ENCODE measurements at regions not wholly inside any gene's neighbourhood (a gene's known extent, or its start where the extent isn't known, plus 50 kb on each side); places are given as distances from the start of the nearest gene placed in this dataset.

DNA sequence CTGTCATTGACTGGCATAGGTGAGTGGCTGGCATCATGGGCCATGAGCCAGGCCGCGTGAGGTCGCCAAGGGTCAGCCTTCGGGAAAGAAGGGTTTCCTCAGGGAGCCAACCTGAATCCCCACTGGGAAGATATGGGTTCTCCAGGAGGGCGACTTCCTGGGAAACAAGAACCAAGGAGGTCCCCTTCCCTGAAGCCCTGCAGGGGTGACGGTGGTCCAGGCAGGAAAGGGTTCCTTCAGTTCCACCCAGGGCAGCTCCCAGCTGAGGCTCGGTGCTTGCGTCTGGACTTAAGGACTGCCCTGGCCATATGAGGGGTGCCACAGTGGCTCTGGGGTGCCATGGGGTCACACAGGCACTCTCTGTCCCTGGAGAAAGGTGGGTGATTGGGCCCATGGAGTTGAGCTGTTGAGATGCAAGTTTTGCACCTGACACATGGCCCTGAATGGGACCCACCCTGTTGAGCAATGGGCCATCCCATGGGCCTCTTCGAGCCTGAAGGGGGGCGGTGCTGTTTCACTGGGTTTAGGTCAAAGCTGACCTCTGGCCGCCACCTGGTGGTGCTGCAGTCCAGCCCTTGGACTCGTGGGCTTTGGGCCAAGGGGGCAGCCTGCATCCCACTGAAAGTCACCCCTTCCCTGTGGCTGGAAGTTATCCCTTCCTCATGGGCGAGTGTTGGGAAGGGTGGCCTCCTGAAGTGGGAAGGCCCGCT is 228.1 kb downstream of the SNRPN start:
- no peak overlapping the region for H2BK5ac ChIP-seq (ENCODE audit: low read depth, low read length)
- H3K4me2 ChIP-seq (ENCODE audit: insufficient read depth in 1 of 2, low read depth in 2 of 2, low read length in 2 of 2): no peak overlapping the region
- no peak overlapping the region for H3K18ac ChIP-seq (ENCODE audit: extremely low read depth, low read length)
- H3K79me1 ChIP-seq (ENCODE audit: low read depth, low read length): no peaks in the 10 kb centered on the region
- H4K5ac ChIP-seq (ENCODE audit: insufficient read length, low read depth, low read length): no peak overlapping the region
- no peak overlapping the region for H2BK120ac ChIP-seq (replicated peaks; ENCODE audit: low read depth, low read length)
- no peak overlapping the region for H3K56ac ChIP-seq (replicated peaks; ENCODE audit: insufficient read length, low read depth, low read length)
- H3K4me1 ChIP-seq (replicated peaks in 1 of 4; ENCODE audit: control insufficient read depth in 3 of 4, insufficient read depth in 4 of 4, low read length in 3 of 4): no peaks in the 10 kb centered on the region
- DNase-seq (ENCODE audit: low read depth in 1 of 2, low spot score in 2 of 2) (peak in 1 of 2 experiments; percentile 48), FAIRE-seq (no peak)
- H2BK20ac ChIP-seq (ENCODE audit: low read length): no peak overlapping the region
- no peaks in the 10 kb centered on the region for H3K27me3 ChIP-seq (replicated peaks in 1 of 4; ENCODE audit: control insufficient read depth in 3 of 4, extremely low read depth in 1 of 4, insufficient read depth in 3 of 4, low read length in 3 of 4)
- H3K79me2 ChIP-seq (ENCODE audit: control insufficient read depth in 1 of 2, insufficient read depth in 2 of 2, low read length in 2 of 2): no peaks in the 10 kb centered on the region
- POLR2A ChIA-PET (ENCODE audit: partially characterized antibody): no interaction called here
- no peak overlapping the region for H3K4ac ChIP-seq (replicated peaks; ENCODE audit: insufficient read length, low read depth, low read length)
- H3K36me3 ChIP-seq (ENCODE audit: control insufficient read depth in 2 of 4, insufficient read depth in 4 of 4, low read length in 3 of 4): no peaks in the 10 kb centered on the region
- H2AFZ ChIP-seq (ENCODE audit: low read length): no peak overlapping the region
- H4K8ac ChIP-seq (ENCODE audit: extremely low read depth, insufficient read depth, low read length): no peak overlapping the region
- H2BK15ac ChIP-seq (ENCODE audit: low read length): no peak overlapping the region
- no peak overlapping the region for H3K27ac ChIP-seq (ENCODE audit: low read depth, low read length)
- no peak overlapping the region for H2AK5ac ChIP-seq (ENCODE audit: low read depth, low read length)
- H3K9me3 ChIP-seq (ENCODE audit: insufficient read depth in 2 of 2, low read depth in 1 of 2, low read length in 1 of 2): peaks cover 68 to 96% of the 10 kb centered on the region in 2 experiments
- H3K23me2 ChIP-seq (ENCODE audit: low read depth, low read length): no peaks in the 10 kb centered on the region
- 83% methylated on average over 14 of the region's 14 CpGs; no CpG with 5 or more reads in 1 of the 2 experiments for WGBS, 2 experiments (ENCODE audit: extremely low coverage in 1 of 2, insufficient coverage in 1 of 2, insufficient read length in 1 of 2, insufficient replicate concordance in 2 of 2, low coverage in 1 of 2, low lambda C conversion rate in 2 of 2, missing lambda C conversion rate in 1 of 2)
- H4K20me1 ChIP-seq (replicated peaks in 1 of 2; ENCODE audit: control insufficient read depth in 1 of 2, insufficient read depth in 2 of 2, low read length in 2 of 2): no peaks in the 10 kb centered on the region
- no peak overlapping the region for H3K14ac ChIP-seq (ENCODE audit: insufficient read length)
- H3K4me3 ChIP-seq (ENCODE audit: extremely low read depth in 1 of 4, insufficient read depth in 2 of 4, low read depth in 3 of 4, low read length in 4 of 4): no peak overlapping the region
- H3K9ac ChIP-seq (replicated peaks in 1 of 4; ENCODE audit: extremely low read depth in 1 of 4, low read depth in 3 of 4, low read length in 3 of 4): no peak overlapping the region
- CTCF ChIA-PET (ENCODE audit: partially characterized antibody): interaction anchor here (0.5 kb wide), 1 partner anchor 178 kb away, joined by 3 read pairs; no protein-coding TSS in a partner anchor
- H2BK12ac ChIP-seq (ENCODE audit: low read depth, low read length): no peak overlapping the region
- no peak overlapping the region for H4K91ac ChIP-seq (replicated peaks; ENCODE audit: insufficient read length, low read length)
- H3K23ac ChIP-seq (ENCODE audit: insufficient read length): no peak overlapping the region
- TF ChIP-seq KDM1A (IDR thresholded peaks at IDR 0.05; ENCODE audit: borderline replicate concordance, low read length) (no peak), BACH1 (IDR thresholded peaks at IDR 0.05; ENCODE audit: low read length) (no peak), NANOG (IDR thresholded peaks at IDR 0.05; ENCODE audit: insufficient read depth, low read depth, low read length, poor library complexity, severe bottlenecking) (no peak), TAF1 (IDR thresholded peaks at IDR 0.05; ENCODE audit: low read depth, low read length) (no peak), CBX8 (IDR thresholded peaks at IDR 0.05; ENCODE audit: borderline replicate concordance, low read depth, low read length) (no peak), BCL11A (IDR thresholded peaks at IDR 0.05; ENCODE audit: low read depth in 2 of 2, low read length in 2 of 2) (no peak), HDAC2 (IDR thresholded peaks at IDR 0.05; ENCODE audit: borderline replicate concordance in 1 of 2, low read depth in 2 of 2, low read length in 2 of 2) (no peak), SIN3A (conservative IDR thresholded peaks at IDR 0.05 in 1 of 2, IDR thresholded peaks at IDR 0.05 in 1 of 2; ENCODE audit: low read depth in 1 of 2, low read length in 2 of 2) (no peak)
- TF ChIP-seq, protein P1, sequence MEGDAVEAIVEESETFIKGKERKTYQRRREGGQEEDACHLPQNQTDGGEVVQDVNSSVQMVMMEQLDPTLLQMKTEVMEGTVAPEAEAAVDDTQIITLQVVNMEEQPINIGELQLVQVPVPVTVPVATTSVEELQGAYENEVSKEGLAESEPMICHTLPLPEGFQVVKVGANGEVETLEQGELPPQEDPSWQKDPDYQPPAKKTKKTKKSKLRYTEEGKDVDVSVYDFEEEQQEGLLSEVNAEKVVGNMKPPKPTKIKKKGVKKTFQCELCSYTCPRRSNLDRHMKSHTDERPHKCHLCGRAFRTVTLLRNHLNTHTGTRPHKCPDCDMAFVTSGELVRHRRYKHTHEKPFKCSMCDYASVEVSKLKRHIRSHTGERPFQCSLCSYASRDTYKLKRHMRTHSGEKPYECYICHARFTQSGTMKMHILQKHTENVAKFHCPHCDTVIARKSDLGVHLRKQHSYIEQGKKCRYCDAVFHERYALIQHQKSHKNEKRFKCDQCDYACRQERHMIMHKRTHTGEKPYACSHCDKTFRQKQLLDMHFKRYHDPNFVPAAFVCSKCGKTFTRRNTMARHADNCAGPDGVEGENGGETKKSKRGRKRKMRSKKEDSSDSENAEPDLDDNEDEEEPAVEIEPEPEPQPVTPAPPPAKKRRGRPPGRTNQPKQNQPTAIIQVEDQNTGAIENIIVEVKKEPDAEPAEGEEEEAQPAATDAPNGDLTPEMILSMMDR (IDR thresholded peaks at IDR 0.05; ENCODE audit: control extremely low read depth in 1 of 3, insufficient read depth in 1 of 3, low read depth in 1 of 3, low read length in 3 of 3): peak; percentile 37 to 56 (median 45)
- TF ChIP-seq, protein P2, sequence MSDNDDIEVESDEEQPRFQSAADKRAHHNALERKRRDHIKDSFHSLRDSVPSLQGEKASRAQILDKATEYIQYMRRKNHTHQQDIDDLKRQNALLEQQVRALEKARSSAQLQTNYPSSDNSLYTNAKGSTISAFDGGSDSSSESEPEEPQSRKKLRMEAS (IDR thresholded peaks at IDR 0.05): no peak
